ENCODE measurements at regions not wholly inside any gene's neighbourhood (a gene's known extent, or its start where the extent isn't known, plus 50 kb on each side); places are given as distances from the start of the nearest gene placed in this dataset.

DNA sequence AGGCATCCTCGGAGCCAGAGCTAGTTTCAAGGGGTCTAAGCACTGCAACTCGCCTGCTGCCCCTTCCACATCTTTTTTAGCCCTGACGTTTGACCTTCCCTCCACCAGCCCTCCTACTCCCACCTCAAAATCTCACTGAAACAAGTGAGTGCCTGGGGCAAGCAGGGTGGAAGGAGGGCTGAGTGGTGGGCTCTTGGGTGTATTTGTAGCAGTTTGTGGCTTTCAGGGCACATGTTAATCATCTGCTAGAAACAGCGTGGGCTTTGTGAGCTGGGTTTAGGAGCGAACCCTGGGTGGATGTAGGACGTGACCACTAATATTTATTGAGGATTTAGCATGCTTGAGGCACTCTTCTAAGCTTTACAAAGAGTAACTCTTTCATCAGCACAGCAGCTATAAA, 390.3 kb downstream of the GRIN2B start:
- TF ChIP-seq, protein P1, sequence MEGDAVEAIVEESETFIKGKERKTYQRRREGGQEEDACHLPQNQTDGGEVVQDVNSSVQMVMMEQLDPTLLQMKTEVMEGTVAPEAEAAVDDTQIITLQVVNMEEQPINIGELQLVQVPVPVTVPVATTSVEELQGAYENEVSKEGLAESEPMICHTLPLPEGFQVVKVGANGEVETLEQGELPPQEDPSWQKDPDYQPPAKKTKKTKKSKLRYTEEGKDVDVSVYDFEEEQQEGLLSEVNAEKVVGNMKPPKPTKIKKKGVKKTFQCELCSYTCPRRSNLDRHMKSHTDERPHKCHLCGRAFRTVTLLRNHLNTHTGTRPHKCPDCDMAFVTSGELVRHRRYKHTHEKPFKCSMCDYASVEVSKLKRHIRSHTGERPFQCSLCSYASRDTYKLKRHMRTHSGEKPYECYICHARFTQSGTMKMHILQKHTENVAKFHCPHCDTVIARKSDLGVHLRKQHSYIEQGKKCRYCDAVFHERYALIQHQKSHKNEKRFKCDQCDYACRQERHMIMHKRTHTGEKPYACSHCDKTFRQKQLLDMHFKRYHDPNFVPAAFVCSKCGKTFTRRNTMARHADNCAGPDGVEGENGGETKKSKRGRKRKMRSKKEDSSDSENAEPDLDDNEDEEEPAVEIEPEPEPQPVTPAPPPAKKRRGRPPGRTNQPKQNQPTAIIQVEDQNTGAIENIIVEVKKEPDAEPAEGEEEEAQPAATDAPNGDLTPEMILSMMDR (IDR thresholded peaks at IDR 0.05): no peak
- TF ChIP-seq POLR2AphosphoS5 (IDR thresholded peaks at IDR 0.05): no peak
